Occipital lobe (tissue), 2 donors: ENCODE measurements at regions not wholly inside any gene's neighbourhood (a gene's known extent, or its start where the extent isn't known, plus 50 kb on each side); places are given as distances from the start of the nearest gene placed in this dataset. TPM values are rescaled to one million over a fixed set of nuclear protein-coding genes. Genes with fewer than 3 reads are reported as not detected.

Source experiments
- DNase-seq: peaks from one replicate; lab custom pipeline; 2025; lab: John Stamatoyannopoulos, UW
- small RNA-seq: library from RNA; depleted of rRNA; stranded (forward); fragments of <200 nt; gene quantifications from one replicate; pipeline ENCODE3, GENCODE V24; 2014

GRCh38 chr15:91795235-91795634 lies 58.3 kb upstream of the SLCO3A1 start:
- DNase-seq, result no peak

GRCh38 chr15:91801836-91802534 lies 51.5 kb upstream of the SLCO3A1 start:
- DNase-seq, result no peak

GRCh38 chr15:91803260-91803659 lies 50.2 kb upstream of the SLCO3A1 start:
- no peak for DNase-seq

Small RNAs in the stretch of these regions (small RNA-seq; reads per million reads assigned to genes)
- gene AC107958.1, result not detected
